ENCODE measurements at regions not wholly inside any gene's neighbourhood (a gene's known extent, or its start where the extent isn't known, plus 50 kb on each side); places are given as distances from the start of the nearest gene placed in this dataset.
"Not testable (repeated sequence)": the region's sequence is repeated elsewhere in the genome, so short reads cannot be mapped to it uniquely, and the experiment has no call there.

GRCh38 chr5:82525626-82526025 is 247.5 kb upstream of the RPS23 start:
- no peak for DNase-seq

DNA sequence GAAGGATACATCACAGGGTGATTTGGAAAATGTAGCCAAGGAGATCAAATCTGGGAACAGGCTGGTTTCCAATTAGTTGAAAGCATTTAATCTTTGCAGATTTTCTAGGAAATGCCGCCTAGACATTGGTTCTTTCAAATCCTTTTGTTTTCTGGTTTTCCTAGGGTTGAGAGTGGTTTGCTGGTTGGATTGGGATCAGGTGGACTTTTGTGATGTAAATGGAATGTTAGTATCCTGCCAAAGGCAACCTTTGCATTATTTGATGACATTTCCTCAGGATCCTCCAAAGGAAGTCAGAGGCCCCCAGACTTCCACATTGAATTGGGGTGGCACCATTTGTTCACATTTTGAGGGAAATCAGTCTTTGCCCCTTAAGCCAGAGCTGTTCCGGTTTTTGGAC is 245.5 kb upstream of the RPS23 start:
- no peak for DNase-seq

DNA sequence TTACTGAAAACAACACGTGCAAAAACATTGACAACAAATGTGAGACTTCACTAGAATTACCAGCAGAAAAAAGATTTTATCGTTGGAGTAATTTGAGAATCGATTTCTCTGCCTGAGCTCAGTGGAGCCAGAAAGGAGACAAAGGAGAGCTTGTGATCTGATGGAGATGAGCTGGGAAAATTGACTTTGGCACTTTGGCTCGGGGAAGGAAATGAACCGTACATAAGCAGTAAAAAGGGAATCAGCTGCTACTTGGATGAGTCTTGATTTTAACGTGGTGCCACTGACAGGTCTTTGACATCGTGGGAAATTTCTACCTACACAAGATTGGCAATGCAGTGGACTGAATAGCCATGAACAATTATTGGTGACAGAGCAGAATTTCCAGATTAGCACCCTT is 244.7 kb upstream of the RPS23 start:
- DNase-seq: no peak

- no peak for DNase-seq
These were observed 243.4 kb upstream of the RPS23 start for GRCh38 chr5:82521431-82522051.

GRCh38 chr5:82519558-82519957 is 241.4 kb upstream of the RPS23 start:
- no peak for DNase-seq

DNA sequence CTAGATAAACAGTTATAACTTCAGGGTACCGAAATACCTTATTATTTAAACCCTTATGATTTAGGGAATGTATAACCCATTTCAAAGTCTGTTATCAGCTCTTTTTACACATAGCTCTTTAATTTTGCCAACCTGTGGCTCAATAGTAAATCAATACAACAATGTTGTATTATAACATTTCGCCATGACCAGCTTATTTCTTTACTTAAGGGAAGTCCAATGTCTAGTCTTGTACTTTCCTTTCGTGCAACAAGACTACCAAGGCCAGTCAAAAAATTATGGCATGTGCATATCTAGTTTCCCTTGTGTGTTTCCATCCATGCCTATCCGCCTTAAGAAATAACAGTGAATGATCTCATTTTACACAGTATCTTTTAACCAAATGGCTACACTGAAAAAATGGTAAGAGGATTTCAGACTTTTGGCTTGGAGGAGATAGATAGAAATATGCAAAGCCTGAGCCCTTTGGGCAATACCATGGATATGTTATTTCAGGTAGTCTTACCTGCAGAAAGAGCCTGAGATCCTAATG is 239.5 kb upstream of the RPS23 start:
- no peak for DNase-seq

- DNase-seq: no peak
These were observed 235.6 kb upstream of the RPS23 start for GRCh38 chr5:82513738-82514137.

GRCh38 chr5:82512025-82512424 is 233.9 kb upstream of the RPS23 start:
- no peak for DNase-seq

DNA sequence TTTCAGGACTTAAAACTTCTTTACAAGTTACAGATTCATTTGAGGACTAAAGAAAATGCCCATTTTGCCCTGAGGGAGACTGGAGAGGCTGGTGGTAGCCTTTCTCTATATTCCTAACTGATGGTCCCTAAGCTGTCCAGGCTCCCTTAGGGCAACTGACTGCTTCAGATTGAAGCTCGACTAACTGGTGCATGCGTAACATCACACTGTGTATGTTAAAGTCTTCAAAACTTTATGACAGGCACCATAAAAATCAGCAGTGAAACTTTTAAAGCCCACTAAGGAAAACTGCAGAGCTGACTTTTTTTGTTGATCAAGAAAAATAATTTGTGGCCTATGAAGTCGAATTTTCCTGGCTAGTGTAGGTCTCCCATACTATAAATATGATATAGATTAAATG is 233.0 kb upstream of the RPS23 start:
- no peak for DNase-seq

DNA sequence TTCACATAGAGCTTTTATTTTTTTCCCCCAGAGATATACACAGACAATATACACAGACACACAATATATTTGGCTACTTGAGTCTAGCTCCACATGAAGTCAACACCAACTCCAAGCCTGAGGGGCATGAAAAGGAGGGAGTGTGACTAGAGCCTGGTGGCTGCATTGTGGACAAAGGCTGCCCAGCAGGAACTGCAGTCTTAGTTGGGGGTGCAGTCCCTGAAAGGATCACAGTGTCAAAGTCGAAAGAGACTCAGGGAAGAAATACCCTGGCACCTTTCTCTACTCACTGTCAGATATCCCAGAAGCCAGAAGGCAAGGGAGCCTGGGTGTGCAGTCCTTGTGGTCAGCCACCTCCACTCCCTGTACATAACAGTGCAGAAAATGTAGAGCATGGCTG is 231.6 kb upstream of the RPS23 start:
- DNase-seq: no peak

DNA sequence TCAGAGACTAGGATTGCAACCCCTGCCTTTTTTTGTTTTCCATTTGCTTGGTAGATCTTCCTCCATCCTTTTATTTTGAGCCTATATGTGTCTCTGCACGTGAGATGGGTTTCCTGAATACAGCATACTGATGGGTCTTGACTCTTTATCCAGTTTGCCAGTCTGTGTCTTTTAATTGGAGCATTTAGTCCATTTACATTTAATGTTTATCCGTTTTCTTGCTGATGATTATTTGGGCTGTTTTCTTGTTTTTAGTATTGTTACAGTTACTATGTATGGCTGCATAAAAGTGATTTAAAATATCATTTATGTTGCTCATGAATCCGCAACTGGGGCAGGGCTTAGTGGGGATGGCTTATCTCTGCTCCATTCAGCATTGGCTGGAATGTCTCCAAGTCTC is 228.2 kb upstream of the RPS23 start:
- not testable (repeated sequence) for DNase-seq

DNA sequence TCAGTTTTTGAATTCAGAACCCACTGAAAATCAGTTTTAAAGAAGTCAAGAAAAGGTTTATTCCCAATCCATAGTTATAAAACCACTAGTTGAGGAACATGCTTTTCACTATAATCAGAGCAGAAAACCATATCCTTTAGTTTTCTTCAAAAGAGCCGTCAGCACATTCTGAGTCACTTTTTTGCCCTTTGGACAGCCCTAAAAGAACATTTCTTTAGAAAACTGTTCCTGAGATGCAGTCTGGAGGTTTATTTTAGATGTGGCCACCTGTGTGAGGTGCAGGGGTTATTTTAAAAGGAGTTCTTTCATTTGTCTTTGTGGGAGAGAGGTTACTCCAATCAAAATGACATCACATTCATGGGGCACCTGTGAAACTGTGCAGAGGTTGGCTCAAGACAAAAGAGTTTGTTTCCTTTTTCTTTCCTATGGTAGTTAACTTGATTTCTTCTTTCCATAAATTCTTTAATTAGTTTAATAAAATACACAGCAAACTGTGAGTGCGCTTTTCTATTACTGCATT is 221.6 kb upstream of the RPS23 start:
- no peak for DNase-seq

DNA sequence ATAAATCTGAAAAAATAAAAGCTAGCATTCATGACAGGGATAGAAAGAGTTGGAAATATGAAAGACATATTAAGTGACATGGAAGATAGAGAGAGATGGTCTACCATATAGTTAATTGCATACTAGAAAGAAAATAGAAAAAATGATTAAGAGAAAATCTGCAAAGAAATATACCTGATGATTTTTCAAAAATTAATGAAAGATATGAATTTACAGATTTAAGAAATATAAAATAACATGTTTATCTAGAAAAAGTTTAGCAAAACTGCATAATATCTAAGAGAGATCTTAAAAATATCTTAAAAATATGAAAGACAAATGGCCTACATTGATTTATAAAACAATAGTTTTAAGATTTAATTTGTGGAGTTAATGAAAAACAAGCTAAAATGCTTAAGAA is 219.1 kb upstream of the RPS23 start:
- DNase-seq: no peak

- DNase-seq: no peak
These were observed 216.8 kb upstream of the RPS23 start for GRCh38 chr5:82494942-82495341.

GRCh38 chr5:82493221-82493620 is 215.1 kb upstream of the RPS23 start:
- no peak for DNase-seq

DNA sequence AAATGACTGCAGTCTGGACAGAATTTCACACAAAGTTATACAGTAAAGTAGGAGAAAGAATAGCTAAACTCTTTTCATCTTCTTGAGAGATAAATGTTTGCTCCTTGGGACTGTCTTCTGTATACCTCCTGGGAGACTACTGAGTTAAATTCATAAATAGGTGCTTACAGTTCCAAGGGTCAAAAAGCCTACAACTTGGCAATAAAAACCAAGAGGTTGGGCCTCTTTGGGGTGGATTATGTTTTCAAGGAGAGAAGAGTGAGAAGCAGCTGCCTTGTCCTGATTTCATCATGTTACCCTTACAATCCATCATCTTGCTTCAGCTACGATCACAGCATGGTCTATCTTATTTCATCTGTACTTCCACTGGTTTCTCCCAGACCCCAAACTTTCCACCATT is 213.2 kb upstream of the RPS23 start:
- no peak for DNase-seq

- no peak for DNase-seq
These were observed 211.5 kb upstream of the RPS23 start for GRCh38 chr5:82489683-82490082.

- DNase-seq: no peak
These were observed 209.0 kb upstream of the RPS23 start for GRCh38 chr5:82487131-82487530.

- DNase-seq: no peak
These were observed 202.2 kb upstream of the RPS23 start for GRCh38 chr5:82480331-82480730.

DNA sequence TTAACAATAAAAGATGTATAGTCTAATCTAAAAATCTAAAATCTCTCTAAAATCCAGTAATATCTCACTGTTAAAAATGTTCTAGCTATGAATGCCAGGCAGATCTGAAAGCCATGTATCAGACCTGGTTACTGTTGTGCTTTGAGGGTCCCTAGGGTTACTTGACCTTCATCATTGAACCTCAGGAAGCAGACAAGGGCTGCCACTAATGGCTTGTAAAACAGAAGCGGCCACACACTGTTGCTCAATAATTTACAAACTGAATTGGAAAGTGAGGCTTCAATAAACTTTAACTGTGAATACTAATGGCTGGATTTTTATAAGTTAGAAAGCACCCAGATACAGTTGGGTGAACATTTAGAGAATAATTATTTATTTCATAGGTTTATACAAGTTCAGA is 198.0 kb upstream of the RPS23 start:
- DNase-seq: no peak

- DNase-seq: no peak
These were observed 195.1 kb upstream of the RPS23 start for GRCh38 chr5:82473262-82473661.

- DNase-seq: no peak
These were observed 192.2 kb upstream of the RPS23 start for GRCh38 chr5:82470185-82470994.

DNA sequence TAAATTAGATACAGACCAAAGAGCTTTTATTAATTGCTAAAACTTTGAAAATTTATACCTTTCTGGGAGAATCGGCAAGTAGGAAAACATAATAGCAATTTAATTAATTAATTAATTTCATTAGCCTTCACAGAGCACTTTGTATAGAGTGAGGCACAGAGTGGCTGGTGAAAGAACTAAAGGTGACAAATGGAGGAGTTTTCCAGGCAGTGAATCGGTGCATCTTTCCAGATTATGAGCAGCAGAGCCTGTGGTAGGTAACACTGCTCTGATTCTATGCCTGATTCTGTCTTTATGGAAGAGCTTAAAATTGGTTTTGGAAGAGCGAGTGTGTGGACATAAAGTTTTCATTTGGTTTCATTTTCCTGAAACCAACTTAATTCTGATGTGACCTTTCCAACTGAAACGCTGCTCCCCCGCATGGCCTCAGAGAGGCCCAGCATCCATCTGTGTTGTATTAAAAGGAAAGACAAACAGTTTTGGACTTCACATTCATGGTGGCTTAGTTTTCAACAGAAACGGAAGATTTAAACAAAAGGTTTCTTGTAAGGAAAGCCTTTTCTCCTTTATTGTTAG is 188.9 kb upstream of the RPS23 start:
- DNase-seq: no peak

DNA sequence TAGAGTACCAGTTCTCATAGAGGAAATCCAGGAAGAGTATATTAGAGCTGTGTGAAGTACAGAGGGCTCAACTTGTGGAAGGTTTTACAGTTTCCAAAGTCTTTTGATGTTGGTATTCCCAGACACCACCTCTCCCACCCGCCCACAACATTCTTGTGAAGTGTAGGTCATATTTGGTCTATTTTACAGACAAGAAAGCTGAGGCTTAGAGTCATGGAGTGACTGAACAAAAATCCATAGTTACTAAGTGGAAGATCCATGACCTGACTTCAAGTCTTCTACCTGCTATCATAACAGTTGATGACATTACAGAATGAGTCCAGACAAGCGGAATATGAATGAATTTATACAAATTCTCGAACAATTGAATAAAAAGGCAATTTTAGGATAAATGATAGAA is 187.1 kb upstream of the RPS23 start:
- DNase-seq: no peak
